IMR-90 (cell line): ENCODE measurements at regions not wholly inside any gene's neighbourhood (a gene's known extent, or its start where the extent isn't known, plus 50 kb on each side); places are given as distances from the start of the nearest gene placed in this dataset.
A peak's percentile ranks its signal among the peaks of the same experiment; 100 is the strongest.

Source experiments
- ATAC-seq: fragments of 200-7000 bp; cut with Tn5 transposase; 2 replicates; pipeline ENCODE4 v1.9.1; 2020; ENCODE audit warnings: low read depth, mild to moderate bottlenecking, moderate library complexity
- BruUV-seq: library from RNA; stranded (reverse); fragments of 400-500 nt; replicated peaks from 2 replicates; lab custom pipeline; 2021; lab: Mats Ljungman, UMichigan
- CTCF ChIA-PET: fragments of 300-600 bp; formaldehyde crosslinking; extraction: SDS; loops from one replicate; lab custom pipeline; 2021; ENCODE audit warnings: antibody characterized with exemption; lab: Yijun Ruan, JAX
- POLR2A ChIA-PET: fragments of 300-600 bp; sonication (Branson Sonifier 250); formaldehyde crosslinking; loops from one replicate; lab custom pipeline; 2022; ENCODE audit warnings: antibody characterized with exemption; ENCODE audit not compliant: unreplicated experiment; lab: Charles Lee
- DNase-seq: peaks from one replicate; pipeline ENCODE4 v3.0.0; 2013
- H2AFZ ChIP-seq: replicated peaks from 2 replicates; pipeline ENCODE3; 2013; ENCODE audit warnings: low read length, mild to moderate bottlenecking; ENCODE audit not compliant: poor library complexity
- H2AK5ac ChIP-seq: 2 replicates; pipeline ENCODE4 v1.6.1; 2013; ENCODE audit warnings: low read depth, low read length, inconsistent platforms
- H2AK9ac ChIP-seq: replicated peaks from 2 replicates; pipeline ENCODE3; 2013; ENCODE audit warnings: mild to moderate bottlenecking, low read depth, low read length, moderate library complexity; ENCODE audit not compliant: poor library complexity
- H2BK120ac ChIP-seq: 2 replicates; pipeline ENCODE4 v1.6.1; 2013; ENCODE audit warnings: low read depth, low read length, inconsistent platforms
- H2BK15ac ChIP-seq: 3 replicates; pipeline ENCODE4 v1.6.1; 2013; ENCODE audit warnings: low read depth, low read length, inconsistent platforms
- H2BK20ac ChIP-seq: 2 replicates; pipeline ENCODE4 v1.6.1; 2013; ENCODE audit warnings: low read depth, mild to moderate bottlenecking, inconsistent platforms, low read length, moderate library complexity
- H2BK5ac ChIP-seq: 2 replicates; pipeline ENCODE4 v1.6.1; 2013; ENCODE audit warnings: mild to moderate bottlenecking, low read depth, low read length, inconsistent platforms; ENCODE audit not compliant: poor library complexity, severe bottlenecking
- H3K14ac ChIP-seq: replicated peaks from 2 replicates; pipeline ENCODE4 v1.6.1; 2013; ENCODE audit warnings: low read depth, low read length, inconsistent platforms
- H3K18ac ChIP-seq: 2 replicates; pipeline ENCODE4 v1.6.1; 2013; ENCODE audit warnings: low read depth, low read length, control low read depth
- H3K23ac ChIP-seq: 2 replicates; pipeline ENCODE4 v1.6.1; 2013; ENCODE audit warnings: low read depth, low read length, inconsistent platforms
- H3K27ac ChIP-seq: 2 replicates; pipeline ENCODE4 v1.5.1; 2013; ENCODE audit warnings: mild to moderate bottlenecking, control low read depth, low read length; ENCODE audit not compliant: insufficient read depth
- H3K27me3 ChIP-seq: 2 replicates; pipeline ENCODE4 v1.6.1; 2013; ENCODE audit warnings: low read length; ENCODE audit not compliant: control insufficient read depth, insufficient read depth
- H3K36me3 ChIP-seq: 2 replicates; pipeline ENCODE4 v1.6.1; 2013; ENCODE audit warnings: low read length, mixed read lengths; ENCODE audit not compliant: control insufficient read depth, insufficient read depth
- H3K4ac ChIP-seq: 2 replicates; pipeline ENCODE4 v1.6.1; 2013; ENCODE audit warnings: low read depth, low read length, inconsistent platforms
- H3K4me1 ChIP-seq: 2 replicates; pipeline ENCODE4 v1.6.1; 2013; ENCODE audit warnings: low read length, mixed read lengths; ENCODE audit not compliant: control insufficient read depth, insufficient read depth
- H3K4me2 ChIP-seq: 2 replicates; pipeline ENCODE4 v1.6.1; 2013; ENCODE audit warnings: low read depth, mild to moderate bottlenecking, control low read depth, low read length, moderate library complexity
- H3K4me3 ChIP-seq: 2 replicates; pipeline ENCODE4 v1.5.1; 2013; ENCODE audit warnings: low read depth, mild to moderate bottlenecking, control low read depth, low read length, moderate library complexity; ENCODE audit not compliant: insufficient read depth
- H3K56ac ChIP-seq: 2 replicates; pipeline ENCODE4 v1.6.1; 2013; ENCODE audit warnings: low read length, inconsistent platforms; ENCODE audit not compliant: insufficient read depth; ENCODE audit errors: extremely low read depth
- H3K79me1 ChIP-seq, 2 experiments: 2 replicates each; pipeline ENCODE4 v1.6.1; 2013; ENCODE audit warnings: low read length in 2 of 2, inconsistent platforms in 1 of 2, low read depth in 1 of 2
- H3K9ac ChIP-seq: 2 replicates; pipeline ENCODE4 v1.6.1; 2013; ENCODE audit warnings: low read depth, low read length, control low read depth
- H3K9me1 ChIP-seq: 2 replicates; pipeline ENCODE4 v1.6.1; 2013; ENCODE audit warnings: low read length, inconsistent platforms; ENCODE audit not compliant: insufficient read depth
- H3K9me3 ChIP-seq: 2 replicates; pipeline ENCODE4 v1.6.1; 2013; ENCODE audit warnings: low read length; ENCODE audit not compliant: control insufficient read depth, insufficient read depth
- H4K20me1 ChIP-seq: 2 replicates; pipeline ENCODE4 v1.6.1; 2013; ENCODE audit warnings: low read length, inconsistent platforms; ENCODE audit not compliant: insufficient read depth
- H4K5ac ChIP-seq: 2 replicates; pipeline ENCODE4 v1.6.1; 2013; ENCODE audit warnings: mild to moderate bottlenecking, low read depth, low read length, control low read depth
- H4K8ac ChIP-seq, 2 experiments: 2 replicates each; pipeline ENCODE4 v1.6.1; 2013; ENCODE audit warnings: low read depth in 2 of 2, low read length in 2 of 2, control low read depth in 1 of 2, inconsistent platforms in 1 of 2
- H4K91ac ChIP-seq: 2 replicates; pipeline ENCODE4 v1.6.1; 2013; ENCODE audit warnings: low read depth, low read length, inconsistent platforms; ENCODE audit not compliant: insufficient read depth
- CTCF ChIP-seq: conservative IDR thresholded peaks from 2 replicates; pipeline ENCODE4 v1.5.1; 2012; ENCODE audit warnings: mild to moderate bottlenecking, low read depth, low read length, improper control_type of control experiment
- RAD21 ChIP-seq: IDR thresholded peaks from 2 replicates; pipeline ENCODE4 v1.6.1; 2012; ENCODE audit warnings: low read length, improper control_type of control experiment
- RFX5 ChIP-seq: IDR thresholded peaks from 2 replicates; pipeline ENCODE4 v1.8.0; 2012; ENCODE audit warnings: low read depth, mild to moderate bottlenecking, low read length, moderate library complexity
- SMC3 ChIP-seq: fragments of 150-350 bp; IDR thresholded peaks from 2 replicates; pipeline ENCODE4 v1.6.1; 2016; ENCODE audit warnings: low read depth, mild to moderate bottlenecking, antibody characterized with exemption, low read length, moderate library complexity
- WGBS, 2 experiments: methylation state at CpG; one replicate each; pipeline versions ENCODE4 v1.1.5 to v1.1.7; 2013; ENCODE audit warnings: missing lambda C conversion rate in 2 of 2; ENCODE audit not compliant: insufficient read length in 1 of 2; ENCODE audit errors: extremely low coverage in 2 of 2; 5-methylcytosine and 5-hydroxymethylcytosine counted together
- dilution Hi-C: fragments of 300-500 bp; cut with HindIII; formaldehyde crosslinking; loops from one replicate; pipeline ENCODE4 v1.14.3; 2018; ENCODE audit warnings: low sequenced_read_pairs; ENCODE audit not compliant: unreplicated experiment
- in situ Hi-C: fragments of 300-500 bp; cut with MboI; formaldehyde crosslinking; loops from 3 replicates; pipeline ENCODE4 v1.14.3; 2019; ENCODE audit warnings: low sequenced_read_pairs, inconsistent platforms, mixed read lengths
- intact Hi-C: fragments of 100-400 bp; cut with micrococcal nuclease; formaldehyde crosslinking; loops from 2 replicates; pipeline ENCODE4 v1.10.0; 2022

GRCh38 chr18:11518788-11519685, 90.4 kb upstream of the SLC35G4 start:
- in situ Hi-C loops (no loop called here), intact Hi-C loops (loop anchor here (1.0 to 10.0 kb wide), 3 partner anchors 209 to 474 kb away; no protein-coding TSS in a partner anchor), dilution Hi-C loops (no loop called here)
- no peaks in the 10 kb centered on the region for H3K4me1 ChIP-seq
- H2BK5ac ChIP-seq = no peak overlapping the region
- no peaks in the 10 kb centered on the region for H3K79me1 ChIP-seq
- TF ChIP-seq SMC3 (peak; percentile 61), CTCF (peak; percentile 71), RAD21 (peak; percentile 70), RFX5 (no peak)
- no peak overlapping the region for H4K91ac ChIP-seq
- H2AK5ac ChIP-seq = no peak overlapping the region
- ATAC-seq = peak; percentile 86
- no peak overlapping the region for H3K18ac ChIP-seq
- H2BK15ac ChIP-seq = no peak overlapping the region
- no peaks in the 10 kb centered on the region for H3K9me1 ChIP-seq
- no peak overlapping the region for H3K56ac ChIP-seq
- H4K20me1 ChIP-seq = no peaks in the 10 kb centered on the region
- H3K9ac ChIP-seq = no peak overlapping the region
- CTCF ChIA-PET = interaction anchor here (0.6 to 2.5 kb wide), 16 partner anchors 10 to 668 kb away, joined by 3 to 11 read pairs (median 3); no protein-coding TSS in a partner anchor
- no peak overlapping the region for H3K4me3 ChIP-seq
- no peak overlapping the region for H2BK120ac ChIP-seq
- H2BK20ac ChIP-seq = no peak overlapping the region
- H3K4me2 ChIP-seq = no peak overlapping the region
- H3K9me3 ChIP-seq = no peaks in the 10 kb centered on the region
- H3K27me3 ChIP-seq = peaks cover 2% of the 10 kb centered on the region; the same call in 1 of the 2 replicates
- H3K4ac ChIP-seq = no peak overlapping the region; the same call in 1 of the 2 replicates
- H2AFZ ChIP-seq = peak overlapping the region; percentile 15
- POLR2A ChIA-PET = interaction anchor here (0.6 kb wide), 1 partner anchor 43 kb away, joined by 3 read pairs; no protein-coding TSS in a partner anchor
- no peaks in the 10 kb centered on the region for H3K36me3 ChIP-seq
- no peak overlapping the region for H3K27ac ChIP-seq
- H2AK9ac ChIP-seq = no peak overlapping the region
- BruUV-seq = no TSS peak
- H4K8ac ChIP-seq = no peak overlapping the region
- no peak overlapping the region for H4K5ac ChIP-seq
- H3K23ac ChIP-seq = no peak overlapping the region
- no peak overlapping the region for H3K14ac ChIP-seq
- DNase-seq = peak; percentile 55
- 95% methylated on average over 5 of the region's 24 CpGs; no CpG with 5 or more reads in 1 of the 2 experiments for WGBS, 2 experiments
